ENCODE measurements at regions not wholly inside any gene's neighbourhood (a gene's known extent, or its start where the extent isn't known, plus 50 kb on each side); places are given as distances from the start of the nearest gene placed in this dataset.

- DNase-seq (ENCODE audit: extremely low read depth in 1 of 4, low spot score in 3 of 4) (no peak), FAIRE-seq (no peak), ATAC-seq (no peak)
- Histone ChIP-seq H3K4me2 (ENCODE audit: insufficient read depth, low read length) (no peak overlapping the region), H3K27me3 (ENCODE audit: control insufficient read depth in 2 of 2, insufficient read depth in 2 of 2, low read length in 2 of 2) (no peaks in the 10 kb centered on the region), H3K27ac (ENCODE audit: extremely low read depth, low read depth, low read length) (no peak overlapping the region), H3K36me3 (ENCODE audit: control insufficient read depth, insufficient read depth, low read length) (no peaks in the 10 kb centered on the region), H3K4me3 (no peak overlapping the region), H4K20me1 (replicated peaks; ENCODE audit: control insufficient read depth, insufficient read depth, low read length) (no peaks in the 10 kb centered on the region), H3K4me1 (replicated peaks in 1 of 2; ENCODE audit: control insufficient read depth in 2 of 2, insufficient read depth in 2 of 2, low read length in 2 of 2) (no peaks in the 10 kb centered on the region), H3K9me1 (ENCODE audit: control insufficient read depth, insufficient read depth, low read length) (no peaks in the 10 kb centered on the region), H3K9me3 (replicated peaks; ENCODE audit: control insufficient read depth, insufficient read depth, low read depth, low read length) (no peaks in the 10 kb centered on the region), H3K9ac (ENCODE audit: insufficient read depth in 1 of 2, low read depth in 2 of 2, low read length in 2 of 2) (no peak overlapping the region), H3K79me2 (ENCODE audit: control insufficient read depth, insufficient read depth, low read length) (no peaks in the 10 kb centered on the region), H2AFZ (ENCODE audit: low read depth, low read length) (no peak overlapping the region)
- ChIA-PET POLR2A (no interaction called here), CTCF (ENCODE audit: low intra/inter-chr PET ratio) (no interaction called here)
- 0% methylated on average over 3 of the region's 3 CpGs for WGBS (ENCODE audit: insufficient coverage, low coverage, missing lambda C conversion rate)
- intact Hi-C loops (cut with micrococcal nuclease) (no loop called here), in situ Hi-C loops (cut with MboI) (no loop called here)
- no TSS peak for BruUV-seq (replicated peaks)
- TF ChIP-seq BACH1 (tag; IDR thresholded peaks at IDR 0.05) (no peak), CBFA2T2 (conservative IDR thresholded peaks at IDR 0.05) (no peak), SNRNP70 (optimal IDR thresholded peaks at IDR 0.05; ENCODE audit: low read depth, low read length) (no peak), KLF16 (IDR thresholded peaks at IDR 0.05) (no peak)
Measured at GRCh38 chr12:60849723-60850122, 1253.9 kb downstream of the SLC16A7 start.

GRCh38 chr12:60853407-60853806, 1257.6 kb downstream of the SLC16A7 start:
- Histone ChIP-seq H2AFZ (ENCODE audit: low read depth, low read length) (no peak overlapping the region), H3K4me3 (no peak overlapping the region), H4K20me1 (replicated peaks; ENCODE audit: control insufficient read depth, insufficient read depth, low read length) (no peaks in the 10 kb centered on the region), H3K36me3 (ENCODE audit: control insufficient read depth, insufficient read depth, low read length) (no peaks in the 10 kb centered on the region), H3K9ac (ENCODE audit: insufficient read depth in 1 of 2, low read depth in 2 of 2, low read length in 2 of 2) (no peak overlapping the region), H3K4me1 (replicated peaks in 1 of 2; ENCODE audit: control insufficient read depth in 2 of 2, insufficient read depth in 2 of 2, low read length in 2 of 2) (no peaks in the 10 kb centered on the region), H3K27ac (ENCODE audit: extremely low read depth, low read depth, low read length) (no peak overlapping the region), H3K79me2 (ENCODE audit: control insufficient read depth, insufficient read depth, low read length) (no peaks in the 10 kb centered on the region), H3K27me3 (ENCODE audit: control insufficient read depth in 2 of 2, insufficient read depth in 2 of 2, low read length in 2 of 2) (no peaks in the 10 kb centered on the region), H3K4me2 (ENCODE audit: insufficient read depth, low read length) (no peak overlapping the region), H3K9me1 (ENCODE audit: control insufficient read depth, insufficient read depth, low read length) (no peaks in the 10 kb centered on the region), H3K9me3 (replicated peaks; ENCODE audit: control insufficient read depth, insufficient read depth, low read depth, low read length) (no peaks in the 10 kb centered on the region)
- ChIA-PET CTCF (ENCODE audit: low intra/inter-chr PET ratio) (no interaction called here), POLR2A (no interaction called here)
- intact Hi-C loops (cut with micrococcal nuclease) (no loop called here), in situ Hi-C loops (cut with MboI) (no loop called here)
- FAIRE-seq, result no peak
- ATAC-seq, result no peak
- TF ChIP-seq ZSCAN32 (CRISPR knock-in tag; IDR thresholded peaks at IDR 0.05) (no peak), ZEB2 (IDR thresholded peaks at IDR 0.05) (no peak), SOX6 (IDR thresholded peaks at IDR 0.05) (no peak), STAG1 (CRISPR knock-in tag; IDR thresholded peaks at IDR 0.05; ENCODE audit: borderline replicate concordance) (no peak), ARNT (IDR thresholded peaks at IDR 0.05) (no peak), GTF3C2 (IDR thresholded peaks at IDR 0.05; ENCODE audit: borderline replicate concordance, extremely low read depth, insufficient read length) (no peak), ZNF395 (CRISPR knock-in tag; IDR thresholded peaks at IDR 0.05) (no peak), SUPT5H (IDR thresholded peaks at IDR 0.05) (no peak), ZNF780A (CRISPR knock-in tag; IDR thresholded peaks at IDR 0.05) (no peak)
- DNase-seq (ENCODE audit: extremely low read depth in 1 of 4, low spot score in 3 of 4), result no peak
- BruUV-seq (replicated peaks), result no TSS peak
- WGBS (ENCODE audit: insufficient coverage, low coverage, missing lambda C conversion rate), result 3% methylated on average over 2 of the region's 2 CpGs

All from K562 (cell line).